Activated T-helper 9 cell treated with anti-CD3 and anti-CD28 coated beads, Interleukin-2, amount 50 U/mL, for 16 hours (primary cell): ENCODE measurements at regions not wholly inside any gene's neighbourhood (a gene's known extent, or its start where the extent isn't known, plus 50 kb on each side); places are given as distances from the start of the nearest gene placed in this dataset.

Experiments used
- DNase-seq: peaks from one replicate; pipeline ENCODE4 v3.0.0-alpha.2; 2020; ENCODE audit warnings: low read depth

GRCh38 chr2:14910654-14911053 is 278.1 kb downstream of the LRATD1 start:
- DNase-seq = no peak

DNA sequence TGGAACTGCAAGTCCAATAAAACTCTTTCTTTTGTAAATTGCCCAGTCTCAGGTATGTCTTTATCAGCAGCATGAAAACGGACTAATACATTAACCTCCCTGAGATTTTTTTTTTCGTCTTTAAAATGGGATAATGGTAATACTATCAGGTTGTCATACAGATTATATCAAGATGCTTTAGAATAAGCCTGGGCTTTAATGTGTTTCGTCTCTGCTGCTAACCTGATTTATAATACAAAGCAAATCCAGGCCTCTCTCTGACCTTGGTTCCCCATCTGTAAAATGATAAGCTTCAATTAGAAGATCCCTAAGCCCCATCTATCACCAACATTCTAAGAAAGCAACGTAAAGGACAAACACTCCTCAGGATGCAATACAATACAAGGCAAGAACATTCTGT is 283.5 kb downstream of the LRATD1 start:
- DNase-seq = no peak

DNA sequence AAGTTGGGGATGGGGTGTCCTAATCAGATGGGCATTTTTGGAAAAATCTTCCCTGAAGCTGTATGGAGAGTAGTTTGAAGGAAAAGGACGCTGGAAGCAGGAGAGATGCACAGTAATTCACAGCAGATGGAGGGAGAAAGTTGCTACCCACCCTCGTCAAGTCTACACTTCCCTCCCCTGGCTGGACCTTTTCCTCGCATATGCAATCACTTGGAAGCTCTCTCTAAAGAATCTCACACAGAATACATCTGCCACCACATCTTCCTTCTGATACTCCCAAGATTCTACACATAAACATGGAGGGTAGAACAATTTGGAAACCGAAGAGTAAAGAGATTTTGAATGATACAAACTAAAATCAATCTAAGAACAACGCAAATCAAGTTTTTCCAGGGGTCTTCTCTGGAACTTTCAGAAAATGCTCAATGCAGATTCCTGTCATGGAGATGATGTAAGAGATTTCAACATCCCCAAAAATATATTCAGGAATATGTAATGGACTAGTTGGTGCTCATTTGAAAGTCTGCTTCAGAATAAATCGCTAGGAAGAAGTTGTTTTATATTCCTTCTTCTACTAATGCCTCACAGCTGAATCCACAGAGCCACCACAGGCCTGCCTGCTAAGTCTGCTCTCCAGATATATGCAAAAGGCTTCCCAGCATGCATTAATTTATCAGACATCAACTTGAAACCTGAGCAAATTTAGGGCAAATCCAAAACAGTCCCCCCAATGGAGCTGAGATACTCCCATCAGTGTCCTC is 291.5 kb downstream of the LRATD1 start:
- no peak for DNase-seq

- no peak for DNase-seq
Measured at GRCh38 chr2:14925471-14925870, 293.0 kb downstream of the LRATD1 start.

DNA sequence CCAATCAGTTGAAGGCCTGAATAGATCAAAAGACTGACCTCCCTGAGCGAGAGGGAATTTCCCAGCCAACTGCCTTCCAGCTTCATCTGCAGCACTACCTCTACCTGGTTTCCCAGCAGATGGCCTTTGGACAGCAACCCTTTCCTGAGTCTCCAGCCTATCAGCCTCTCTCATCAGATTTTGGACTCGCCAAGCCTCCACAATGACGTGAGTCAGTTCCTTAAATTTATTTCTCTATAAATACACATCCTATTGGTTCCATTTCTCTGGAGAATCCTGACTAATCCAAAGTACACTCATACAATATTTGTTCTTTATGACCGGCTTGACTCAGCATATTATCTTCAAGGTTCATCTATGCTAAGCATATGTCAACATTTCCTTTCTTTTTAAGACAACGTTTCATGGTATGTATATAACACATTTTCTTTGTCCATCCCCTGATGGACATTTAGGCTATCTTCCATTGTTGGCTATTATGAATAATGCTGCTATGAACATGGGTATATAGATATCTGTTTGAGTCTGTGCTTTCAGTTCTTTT is 294.6 kb downstream of the LRATD1 start:
- DNase-seq = no peak

DNA sequence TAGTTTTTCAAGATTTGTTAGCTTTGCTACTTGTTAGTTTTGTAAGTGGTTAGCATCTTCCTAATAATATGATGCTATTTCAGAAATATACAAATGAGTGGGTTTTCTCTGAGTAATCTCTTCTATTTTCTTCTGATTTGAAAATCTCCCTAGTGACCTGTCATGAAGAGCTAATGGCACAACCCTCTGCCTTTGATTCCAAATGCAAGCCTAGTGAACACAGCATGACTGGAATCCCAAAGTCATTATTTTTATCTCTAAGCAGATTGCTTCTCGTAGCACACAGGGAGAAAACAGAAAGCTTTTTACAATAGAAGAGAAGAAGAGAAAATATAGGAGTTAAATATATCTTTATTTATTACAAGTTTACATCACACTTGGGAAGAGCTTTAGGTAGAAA is 295.5 kb downstream of the LRATD1 start:
- DNase-seq = no peak

DNA sequence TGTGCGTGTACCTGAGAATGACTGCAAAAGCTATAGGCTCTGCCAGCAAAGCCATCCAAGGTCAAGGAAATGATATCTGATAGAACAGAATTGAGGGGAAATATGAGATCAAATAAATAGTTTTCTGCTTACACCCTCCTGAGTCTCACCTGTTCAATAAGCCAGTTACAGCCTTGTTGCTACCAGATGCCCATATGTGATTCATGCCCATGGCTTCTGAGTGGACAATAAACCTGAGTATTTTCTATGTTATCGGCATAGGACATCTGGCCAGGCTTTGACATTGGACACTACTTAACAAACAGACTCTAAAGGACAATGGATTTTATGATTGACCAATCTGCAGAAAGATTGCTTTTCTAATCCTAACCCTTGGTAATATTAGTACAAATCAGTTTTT is 297.9 kb downstream of the LRATD1 start:
- DNase-seq = no peak

DNA sequence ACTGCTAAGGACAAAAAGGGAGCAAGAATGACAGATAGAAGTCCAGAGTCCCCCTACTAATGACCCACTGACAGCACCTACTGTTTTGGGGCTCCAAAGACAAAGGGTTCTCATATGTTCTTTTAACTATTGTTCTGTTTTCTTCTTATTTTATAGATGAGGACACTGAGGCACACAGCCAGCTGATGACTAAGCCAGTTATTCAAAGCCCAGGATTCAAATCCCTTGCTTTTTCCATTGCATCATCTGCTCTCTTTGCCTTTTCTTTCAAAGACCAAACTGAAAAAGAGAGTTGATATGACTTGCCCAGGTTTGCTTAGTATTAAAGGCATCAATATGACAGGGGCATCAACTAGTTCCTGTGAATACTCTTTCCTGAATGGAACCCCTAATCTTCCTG is 299.8 kb downstream of the LRATD1 start:
- no peak for DNase-seq

GRCh38 chr2:14933753-14934152 is 301.2 kb downstream of the LRATD1 start:
- no peak for DNase-seq

- no peak for DNase-seq
Measured at GRCh38 chr2:14936426-14936825, 303.9 kb downstream of the LRATD1 start.

GRCh38 chr2:14937336-14937735 is 304.8 kb downstream of the LRATD1 start:
- DNase-seq = no peak

DNA sequence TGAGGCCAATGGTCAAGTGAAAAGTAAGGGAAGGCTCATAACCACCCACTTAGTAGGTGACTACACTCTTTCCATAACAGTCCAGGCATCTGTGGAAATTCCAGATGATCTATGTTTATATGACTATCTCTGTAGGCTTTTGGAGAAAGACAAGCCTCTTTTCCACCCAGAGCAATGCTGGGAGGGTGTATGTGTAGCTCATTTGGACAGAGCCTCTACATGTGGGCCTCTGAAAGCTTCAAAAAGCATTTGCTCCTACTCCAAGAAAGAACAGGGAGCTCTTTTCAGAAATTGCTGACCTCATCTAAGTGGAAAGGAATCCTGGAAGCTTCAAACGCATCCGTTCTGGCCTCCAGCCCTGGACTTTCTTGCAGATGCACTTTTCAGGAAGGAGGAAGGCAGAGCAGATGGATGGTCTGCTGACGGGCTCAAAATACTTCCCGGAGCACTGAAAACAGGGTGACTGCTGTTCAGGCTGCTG is 308.7 kb downstream of the LRATD1 start:
- no peak for DNase-seq

DNA sequence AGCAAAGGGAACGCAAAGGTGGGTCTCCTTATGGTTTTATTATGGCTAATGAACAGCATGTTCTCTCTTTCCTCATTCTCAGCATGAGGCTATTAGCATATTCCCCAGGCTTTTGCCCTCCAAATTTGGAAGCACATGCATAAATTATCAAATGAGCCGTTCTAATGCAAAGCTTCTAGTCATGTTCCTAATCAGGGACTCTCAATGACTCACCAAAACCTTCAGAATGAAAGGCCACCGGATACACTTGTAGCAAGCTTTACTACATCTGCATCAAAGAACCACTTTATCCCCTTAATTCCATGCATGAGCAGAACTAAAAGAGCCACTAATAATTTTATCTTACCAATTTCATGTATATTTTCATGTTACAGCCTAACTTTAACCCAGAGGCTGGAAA is 310.5 kb downstream of the LRATD1 start:
- no peak for DNase-seq

GRCh38 chr2:14944562-14945346 is 312.2 kb downstream of the LRATD1 start:
- DNase-seq = no peak

- no peak for DNase-seq
Measured at GRCh38 chr2:14951569-14952285, 319.2 kb downstream of the LRATD1 start.

GRCh38 chr2:14952400-14952963 is 320.0 kb downstream of the LRATD1 start:
- no peak for DNase-seq

GRCh38 chr2:14960686-14961324 is 328.3 kb downstream of the LRATD1 start:
- no peak for DNase-seq

- DNase-seq = no peak
Measured at GRCh38 chr2:14967729-14968128, 335.2 kb downstream of the LRATD1 start.

DNA sequence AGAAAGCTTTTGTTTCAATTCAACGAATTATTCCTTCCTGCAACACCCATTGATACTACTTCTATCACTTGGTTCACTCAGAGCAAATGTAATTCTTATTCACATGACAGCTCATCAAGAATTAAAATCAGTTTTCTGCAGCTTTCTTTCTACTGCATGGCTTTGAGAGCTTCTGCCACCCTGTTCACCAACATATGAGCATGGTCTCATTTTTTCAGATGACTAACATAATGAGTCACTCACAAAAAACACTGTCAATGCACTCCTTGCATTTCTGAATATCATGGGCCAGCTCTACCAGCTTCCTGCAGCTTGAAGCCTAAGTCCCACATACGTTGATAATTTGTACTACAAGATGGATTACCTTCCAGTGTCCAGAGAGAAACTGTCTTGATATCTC is 342.9 kb downstream of the LRATD1 start:
- DNase-seq = no peak

DNA sequence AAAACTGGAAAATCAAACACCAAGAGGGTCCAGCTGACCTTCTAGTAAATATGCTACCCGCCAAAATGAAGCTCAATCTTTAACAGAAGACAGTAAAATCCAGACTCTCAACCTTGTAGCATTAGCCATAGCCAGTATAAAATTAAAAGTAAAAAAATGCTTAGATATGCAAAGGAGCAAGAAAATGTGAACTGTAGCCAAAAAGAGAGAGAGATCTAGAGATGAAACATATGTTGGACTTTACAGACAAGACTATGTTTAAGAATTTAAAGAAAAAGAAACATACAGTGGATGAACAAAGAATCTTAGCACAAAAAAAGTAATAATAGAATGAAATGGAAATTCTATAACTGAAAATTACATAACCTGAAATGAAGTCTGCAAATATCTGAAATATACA is 344.5 kb downstream of the LRATD1 start:
- no peak for DNase-seq

DNA sequence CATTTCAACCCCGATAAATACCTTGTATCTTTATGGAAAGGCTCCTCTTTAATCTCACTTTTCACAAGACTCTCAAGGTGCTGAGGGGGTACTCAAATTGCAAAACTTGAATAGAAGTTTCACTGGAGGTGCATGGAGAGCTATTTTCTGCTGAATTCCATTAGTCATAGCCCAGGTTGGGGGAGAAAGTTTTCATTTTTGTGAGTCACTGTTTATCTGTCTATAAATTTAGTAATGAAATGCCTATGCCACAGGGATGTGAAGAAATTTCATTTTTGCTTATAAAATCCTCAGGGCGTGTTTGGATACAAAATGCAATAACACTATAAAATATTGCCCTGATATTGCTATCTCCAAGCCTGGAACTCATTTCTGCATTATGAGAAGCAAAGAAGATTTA is 346.3 kb downstream of the LRATD1 start:
- no peak for DNase-seq

GRCh38 chr2:14982790-14983189 is 350.3 kb downstream of the LRATD1 start:
- no peak for DNase-seq
